Loucy (cell line): ENCODE measurements at regions not wholly inside any gene's neighbourhood (a gene's known extent, or its start where the extent isn't known, plus 50 kb on each side); places are given as distances from the start of the nearest gene placed in this dataset.

ENCODE experiments used
- H2AFZ ChIP-seq: fragments of 200-600 bp; sonication (generic); 2 replicates; pipeline ENCODE4 v1.6.0; 2016; ENCODE audit warnings: antibody characterized with exemption, mild to moderate bottlenecking, low read length, moderate library complexity
- H3F3A ChIP-seq: fragments of 200-600 bp; 2 replicates; pipeline ENCODE4 v1.6.0; 2016; ENCODE audit warnings: antibody characterized with exemption, low read depth, mild to moderate bottlenecking
- H3K27me3 ChIP-seq: fragments of 200-600 bp; sonication (generic); 2 replicates; pipeline ENCODE4 v1.6.1; 2014; ENCODE audit warnings: low read length, mild to moderate bottlenecking; ENCODE audit not compliant: insufficient read depth, poor library complexity, severe bottlenecking
- H3K36me3 ChIP-seq: fragments of 200-600 bp; sonication (generic); 2 replicates; pipeline ENCODE4 v1.6.1; 2016; ENCODE audit warnings: low read length; ENCODE audit not compliant: insufficient read depth
- H3K4me1 ChIP-seq: fragments of 200-600 bp; sonication (generic); 2 replicates; pipeline ENCODE4 v1.5.1; 2014; ENCODE audit warnings: low read length, mild to moderate bottlenecking; ENCODE audit not compliant: insufficient read depth, poor library complexity, severe bottlenecking
- H3K4me2 ChIP-seq: fragments of 200-600 bp; sonication (generic); 2 replicates; pipeline ENCODE4 v1.6.0; 2014; ENCODE audit warnings: antibody characterized with exemption, low read length, low read depth, mild to moderate bottlenecking; ENCODE audit not compliant: poor library complexity, severe bottlenecking
- H3K4me3 ChIP-seq: fragments of 200-600 bp; sonication (generic); 2 replicates; pipeline ENCODE4 v1.5.1; 2014; ENCODE audit warnings: low read length, mild to moderate bottlenecking, mixed read lengths; ENCODE audit not compliant: poor library complexity, severe bottlenecking
- H3K79me2 ChIP-seq: fragments of 200-600 bp; sonication (generic); 2 replicates; pipeline ENCODE4 v1.6.1; 2014; ENCODE audit warnings: low read length; ENCODE audit not compliant: insufficient read depth
- H3K9ac ChIP-seq: fragments of 200-600 bp; sonication (generic); 2 replicates; pipeline ENCODE4 v1.6.0; 2014; ENCODE audit warnings: mild to moderate bottlenecking, low read depth, low read length, moderate library complexity; ENCODE audit not compliant: poor library complexity, severe bottlenecking
- H3K9me2 ChIP-seq: fragments of 200-600 bp; sonication (generic); replicated peaks from 2 replicates; pipeline ENCODE4 v1.6.1; 2016; ENCODE audit warnings: low read depth, low read length, mixed read lengths
- H3K9me3 ChIP-seq: fragments of 200-600 bp; sonication (generic); 2 replicates; pipeline ENCODE4 v1.6.1; 2014; ENCODE audit warnings: mild to moderate bottlenecking, antibody characterized with exemption, low read length, low read depth; ENCODE audit not compliant: insufficient read depth
- H4K20me1 ChIP-seq: fragments of 200-600 bp; sonication (generic); 2 replicates; pipeline ENCODE4 v1.6.0; 2014; ENCODE audit warnings: antibody characterized with exemption, low read length, mild to moderate bottlenecking; ENCODE audit not compliant: insufficient read depth, poor library complexity, severe bottlenecking
- CTCF ChIP-seq: fragments of 200-600 bp; sonication (generic); conservative IDR thresholded peaks from 2 replicates; pipeline ENCODE4 v1.5.1; 2014; ENCODE audit warnings: mild to moderate bottlenecking, antibody characterized with exemption, low read length
- EZH2phosphoT487 ChIP-seq: fragments of 200-600 bp; IDR thresholded peaks from 2 replicates; pipeline ENCODE4 v1.6.1; 2018; ENCODE audit warnings: antibody characterized with exemption, mild to moderate bottlenecking, moderate library complexity, borderline replicate concordance

GRCh38 chr7:123367484-123368122 is 166.8 kb downstream of the IQUB start:
- H3K4me2 ChIP-seq = no peak overlapping the region
- no peaks in the 10 kb centered on the region for H3F3A ChIP-seq
- no peak overlapping the region for H2AFZ ChIP-seq
- no peaks in the 10 kb centered on the region for H3K36me3 ChIP-seq
- H3K9me3 ChIP-seq = no peaks in the 10 kb centered on the region
- no peaks in the 10 kb centered on the region for H3K79me2 ChIP-seq
- TF ChIP-seq CTCF = peak; percentile 67
- TF ChIP-seq EZH2phosphoT487 = no peak
- H3K27me3 ChIP-seq = no peaks in the 10 kb centered on the region
- no peaks in the 10 kb centered on the region for H3K9me2 ChIP-seq
- no peaks in the 10 kb centered on the region for H3K4me1 ChIP-seq
- no peak overlapping the region for H3K9ac ChIP-seq
- H4K20me1 ChIP-seq = no peaks in the 10 kb centered on the region
- H3K4me3 ChIP-seq = no peak overlapping the region

- Histone ChIP-seq H3K9ac (no peak overlapping the region), H3K9me3 (no peaks in the 10 kb centered on the region), H3K36me3 (no peaks in the 10 kb centered on the region), H3K9me2 (no peaks in the 10 kb centered on the region), H3K4me3 (no peak overlapping the region), H3F3A (no peaks in the 10 kb centered on the region), H3K79me2 (no peaks in the 10 kb centered on the region), H3K4me1 (no peaks in the 10 kb centered on the region), H3K27me3 (no peaks in the 10 kb centered on the region), H4K20me1 (no peaks in the 10 kb centered on the region), H2AFZ (no peak overlapping the region), H3K4me2 (no peak overlapping the region)
- TF ChIP-seq CTCF (no peak), EZH2phosphoT487 (no peak)
Measured at GRCh38 chr7:123367031-123367430, 167.3 kb upstream of the SLC13A1 start.

- H3K9me3 ChIP-seq = no peaks in the 10 kb centered on the region
- no peaks in the 10 kb centered on the region for H4K20me1 ChIP-seq
- no peaks in the 10 kb centered on the region for H3K9me2 ChIP-seq
- no peak overlapping the region for H3K4me3 ChIP-seq
- no peak overlapping the region for H3K9ac ChIP-seq
- no peaks in the 10 kb centered on the region for H3F3A ChIP-seq
- no peak overlapping the region for H3K4me2 ChIP-seq
- H3K79me2 ChIP-seq = no peaks in the 10 kb centered on the region
- no peaks in the 10 kb centered on the region for H3K36me3 ChIP-seq
- H3K4me1 ChIP-seq = no peaks in the 10 kb centered on the region
- H3K27me3 ChIP-seq = no peaks in the 10 kb centered on the region
- H2AFZ ChIP-seq = no peak overlapping the region
- TF ChIP-seq CTCF = no peak
- no peak for TF ChIP-seq EZH2phosphoT487
Measured at GRCh38 chr7:123366626-123367025, 166.9 kb upstream of the SLC13A1 start.
